ENCODE measurements at regions not wholly inside any gene's neighbourhood (a gene's known extent, or its start where the extent isn't known, plus 50 kb on each side); places are given as distances from the start of the nearest gene placed in this dataset.

- no peaks in the 10 kb centered on the region for H3K9me3 Mint-ChIP-seq
- Histone ChIP-seq H3K79me2 (replicated peaks; ENCODE audit: insufficient read depth) (no peaks in the 10 kb centered on the region), H3K9me2 (ENCODE audit: insufficient read depth) (peaks cover 7% of the 10 kb centered on the region), H4K20me1 (replicated peaks; ENCODE audit: insufficient read depth) (no peaks in the 10 kb centered on the region), H3K4me2 (no peak overlapping the region), H3K4me1 (ENCODE audit: insufficient read depth) (no peaks in the 10 kb centered on the region), H3K4me3 (no peak overlapping the region), H3F3A (replicated peaks; ENCODE audit: low read depth) (no peaks in the 10 kb centered on the region), H3K27me3 (ENCODE audit: insufficient read depth) (no peaks in the 10 kb centered on the region), H3K27ac (ENCODE audit: low read depth) (no peak overlapping the region), H3K36me3 (ENCODE audit: insufficient read depth) (no peaks in the 10 kb centered on the region), H2AFZ (no peak overlapping the region)
- H3K4me1 Mint-ChIP-seq, result peaks cover 7% of the 10 kb centered on the region; the same call in 2 of the 3 replicates
- peaks cover 5% of the 10 kb centered on the region for H3K27me3 Mint-ChIP-seq (ENCODE audit: insufficient read depth, low read depth, poor library complexity)
- no peak for DNase-seq (ENCODE audit: low spot score)
- TF ChIP-seq ZNF114 (CRISPR knock-in tag; IDR thresholded peaks at IDR 0.05) (no peak), EZH2 (IDR thresholded peaks at IDR 0.05; ENCODE audit: low read depth, unreplicated experiment) (no peak), POLR2AphosphoS5 (IDR thresholded peaks at IDR 0.05; ENCODE audit: low read depth) (no peak), EZH2phosphoT487 (IDR thresholded peaks at IDR 0.05; ENCODE audit: unreplicated experiment) (no peak)
- TF ChIP-seq, protein P1, sequence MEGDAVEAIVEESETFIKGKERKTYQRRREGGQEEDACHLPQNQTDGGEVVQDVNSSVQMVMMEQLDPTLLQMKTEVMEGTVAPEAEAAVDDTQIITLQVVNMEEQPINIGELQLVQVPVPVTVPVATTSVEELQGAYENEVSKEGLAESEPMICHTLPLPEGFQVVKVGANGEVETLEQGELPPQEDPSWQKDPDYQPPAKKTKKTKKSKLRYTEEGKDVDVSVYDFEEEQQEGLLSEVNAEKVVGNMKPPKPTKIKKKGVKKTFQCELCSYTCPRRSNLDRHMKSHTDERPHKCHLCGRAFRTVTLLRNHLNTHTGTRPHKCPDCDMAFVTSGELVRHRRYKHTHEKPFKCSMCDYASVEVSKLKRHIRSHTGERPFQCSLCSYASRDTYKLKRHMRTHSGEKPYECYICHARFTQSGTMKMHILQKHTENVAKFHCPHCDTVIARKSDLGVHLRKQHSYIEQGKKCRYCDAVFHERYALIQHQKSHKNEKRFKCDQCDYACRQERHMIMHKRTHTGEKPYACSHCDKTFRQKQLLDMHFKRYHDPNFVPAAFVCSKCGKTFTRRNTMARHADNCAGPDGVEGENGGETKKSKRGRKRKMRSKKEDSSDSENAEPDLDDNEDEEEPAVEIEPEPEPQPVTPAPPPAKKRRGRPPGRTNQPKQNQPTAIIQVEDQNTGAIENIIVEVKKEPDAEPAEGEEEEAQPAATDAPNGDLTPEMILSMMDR (conservative IDR thresholded peaks at IDR 0.05; ENCODE audit: low read depth in 2 of 2), result no peak
- H3K36me3 Mint-ChIP-seq (ENCODE audit: low read depth), result no peaks in the 10 kb centered on the region
- no peak for ATAC-seq
- no peak overlapping the region for H3K4me3 Mint-ChIP-seq
- no peak overlapping the region for H3K27ac Mint-ChIP-seq
These were observed 458.3 kb downstream of the COG6 start for GRCh38 chr13:40113643-40114304.

DNA sequence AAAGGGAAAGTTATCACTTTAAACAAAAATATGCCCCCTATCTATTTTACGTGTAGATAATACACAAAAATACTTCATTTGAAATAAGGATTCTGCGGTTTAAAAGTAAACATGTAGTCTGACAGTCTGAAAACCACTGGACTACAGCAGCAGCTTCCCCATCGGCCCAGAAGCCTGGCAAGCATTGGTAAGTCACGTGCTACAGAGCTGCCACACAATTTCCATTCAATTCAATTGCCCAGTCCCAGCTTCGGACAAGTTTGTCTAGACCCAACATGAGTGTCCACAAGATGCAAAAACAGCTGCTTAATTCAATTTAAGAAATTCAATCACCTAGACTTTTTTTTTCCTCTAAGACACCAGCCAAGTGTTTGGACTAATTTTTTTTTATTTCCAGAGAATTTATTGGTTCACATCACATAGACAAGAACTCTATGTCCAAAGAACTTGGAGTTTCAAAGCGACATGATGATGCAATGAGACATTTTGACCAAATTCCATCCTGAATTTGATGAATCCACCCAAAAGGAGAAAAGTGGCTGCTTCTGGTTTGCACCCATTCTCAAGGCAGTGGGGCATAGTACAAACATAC is 458.9 kb downstream of the COG6 start:
- Histone ChIP-seq H3K27ac (ENCODE audit: low read depth) (no peak overlapping the region), H3K4me2 (no peak overlapping the region), H3K27me3 (ENCODE audit: insufficient read depth) (no peaks in the 10 kb centered on the region), H3K9me2 (ENCODE audit: insufficient read depth) (peaks cover 7% of the 10 kb centered on the region), H2AFZ (no peak overlapping the region), H3K4me3 (no peak overlapping the region), H3K4me1 (ENCODE audit: insufficient read depth) (no peaks in the 10 kb centered on the region), H3K79me2 (replicated peaks; ENCODE audit: insufficient read depth) (no peaks in the 10 kb centered on the region), H3K36me3 (ENCODE audit: insufficient read depth) (no peaks in the 10 kb centered on the region), H4K20me1 (replicated peaks; ENCODE audit: insufficient read depth) (no peaks in the 10 kb centered on the region), H3F3A (replicated peaks; ENCODE audit: low read depth) (no peaks in the 10 kb centered on the region)
- Mint-ChIP-seq H3K4me1 (peaks cover 7% of the 10 kb centered on the region; the same call in 2 of the 3 replicates), H3K27ac (no peak overlapping the region), H3K9me3 (no peaks in the 10 kb centered on the region; the same call in 2 of the 3 replicates), H3K27me3 (ENCODE audit: insufficient read depth, low read depth, poor library complexity) (peaks cover 4% of the 10 kb centered on the region), H3K36me3 (ENCODE audit: low read depth) (no peaks in the 10 kb centered on the region), H3K4me3 (no peak overlapping the region)
- DNase-seq (ENCODE audit: low spot score), result no peak
- ATAC-seq, result no peak
- TF ChIP-seq EZH2 (IDR thresholded peaks at IDR 0.05; ENCODE audit: low read depth, unreplicated experiment) (no peak), ETS1 (IDR thresholded peaks at IDR 0.05) (no peak), EZH2phosphoT487 (IDR thresholded peaks at IDR 0.05; ENCODE audit: unreplicated experiment) (no peak), CREB1 (CRISPR knock-in tag; IDR thresholded peaks at IDR 0.05; ENCODE audit: low read depth) (no peak), ZNF114 (CRISPR knock-in tag; IDR thresholded peaks at IDR 0.05) (no peak), JUNB (IDR thresholded peaks at IDR 0.05; ENCODE audit: unreplicated experiment) (no peak), POLR2AphosphoS5 (IDR thresholded peaks at IDR 0.05; ENCODE audit: low read depth) (no peak), STAT1 (IDR thresholded peaks at IDR 0.05; ENCODE audit: unreplicated experiment) (no peak)
- TF ChIP-seq, protein P2, sequence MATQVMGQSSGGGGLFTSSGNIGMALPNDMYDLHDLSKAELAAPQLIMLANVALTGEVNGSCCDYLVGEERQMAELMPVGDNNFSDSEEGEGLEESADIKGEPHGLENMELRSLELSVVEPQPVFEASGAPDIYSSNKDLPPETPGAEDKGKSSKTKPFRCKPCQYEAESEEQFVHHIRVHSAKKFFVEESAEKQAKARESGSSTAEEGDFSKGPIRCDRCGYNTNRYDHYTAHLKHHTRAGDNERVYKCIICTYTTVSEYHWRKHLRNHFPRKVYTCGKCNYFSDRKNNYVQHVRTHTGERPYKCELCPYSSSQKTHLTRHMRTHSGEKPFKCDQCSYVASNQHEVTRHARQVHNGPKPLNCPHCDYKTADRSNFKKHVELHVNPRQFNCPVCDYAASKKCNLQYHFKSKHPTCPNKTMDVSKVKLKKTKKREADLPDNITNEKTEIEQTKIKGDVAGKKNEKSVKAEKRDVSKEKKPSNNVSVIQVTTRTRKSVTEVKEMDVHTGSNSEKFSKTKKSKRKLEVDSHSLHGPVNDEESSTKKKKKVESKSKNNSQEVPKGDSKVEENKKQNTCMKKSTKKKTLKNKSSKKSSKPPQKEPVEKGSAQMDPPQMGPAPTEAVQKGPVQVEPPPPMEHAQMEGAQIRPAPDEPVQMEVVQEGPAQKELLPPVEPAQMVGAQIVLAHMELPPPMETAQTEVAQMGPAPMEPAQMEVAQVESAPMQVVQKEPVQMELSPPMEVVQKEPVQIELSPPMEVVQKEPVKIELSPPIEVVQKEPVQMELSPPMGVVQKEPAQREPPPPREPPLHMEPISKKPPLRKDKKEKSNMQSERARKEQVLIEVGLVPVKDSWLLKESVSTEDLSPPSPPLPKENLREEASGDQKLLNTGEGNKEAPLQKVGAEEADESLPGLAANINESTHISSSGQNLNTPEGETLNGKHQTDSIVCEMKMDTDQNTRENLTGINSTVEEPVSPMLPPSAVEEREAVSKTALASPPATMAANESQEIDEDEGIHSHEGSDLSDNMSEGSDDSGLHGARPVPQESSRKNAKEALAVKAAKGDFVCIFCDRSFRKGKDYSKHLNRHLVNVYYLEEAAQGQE (IDR thresholded peaks at IDR 0.05; ENCODE audit: unreplicated experiment), result no peak

Measured in GM23338 (cell line).